Uterus (tissue), 2 donors: ENCODE measurements at regions not wholly inside any gene's neighbourhood (a gene's known extent, or its start where the extent isn't known, plus 50 kb on each side); places are given as distances from the start of the nearest gene placed in this dataset.

Experiments
- POLR2A ChIP-seq, 2 donors: fragments of 450-650 bp; IDR thresholded peaks; one replicate each; pipeline ENCODE4 v1.6.1; 2016; ENCODE audit warnings: antibody characterized with exemption in 2 of 2, mild to moderate bottlenecking in 1 of 2, moderate library complexity in 1 of 2
- TF ChIP-seq, protein P1 (sequence below), 4 experiments: fragments of 200-600 bp in 2 of 4; fragments of 450-650 bp in 2 of 4; sonication (generic) in 2 of 4; IDR thresholded peaks; one replicate each; pipeline ENCODE4 v1.5.1; 2016 to 2019; ENCODE audit warnings: antibody characterized with exemption in 4 of 4, mild to moderate bottlenecking in 2 of 4, moderate library complexity in 1 of 4

DNA sequence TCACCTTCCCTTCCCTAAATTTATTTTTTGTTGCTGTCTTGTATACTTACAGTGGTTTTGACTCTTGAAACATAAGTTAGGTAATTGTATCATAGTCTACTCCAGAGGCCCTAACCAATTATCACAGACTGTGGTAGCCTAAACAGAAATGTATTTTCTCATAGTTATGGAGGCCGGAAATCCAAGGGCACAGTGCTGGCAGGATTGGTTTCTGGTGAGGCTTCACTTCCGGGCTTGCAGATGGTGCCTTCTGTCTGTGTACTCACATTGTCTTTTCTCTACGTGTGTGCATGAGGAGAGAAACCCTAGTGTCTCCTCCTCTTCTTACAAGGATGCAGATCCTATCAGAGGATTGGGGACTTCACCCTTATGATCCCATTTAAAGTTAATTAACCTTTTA is 290.2 kb upstream of the KCNMB2 start:
- TF ChIP-seq, protein P1, sequence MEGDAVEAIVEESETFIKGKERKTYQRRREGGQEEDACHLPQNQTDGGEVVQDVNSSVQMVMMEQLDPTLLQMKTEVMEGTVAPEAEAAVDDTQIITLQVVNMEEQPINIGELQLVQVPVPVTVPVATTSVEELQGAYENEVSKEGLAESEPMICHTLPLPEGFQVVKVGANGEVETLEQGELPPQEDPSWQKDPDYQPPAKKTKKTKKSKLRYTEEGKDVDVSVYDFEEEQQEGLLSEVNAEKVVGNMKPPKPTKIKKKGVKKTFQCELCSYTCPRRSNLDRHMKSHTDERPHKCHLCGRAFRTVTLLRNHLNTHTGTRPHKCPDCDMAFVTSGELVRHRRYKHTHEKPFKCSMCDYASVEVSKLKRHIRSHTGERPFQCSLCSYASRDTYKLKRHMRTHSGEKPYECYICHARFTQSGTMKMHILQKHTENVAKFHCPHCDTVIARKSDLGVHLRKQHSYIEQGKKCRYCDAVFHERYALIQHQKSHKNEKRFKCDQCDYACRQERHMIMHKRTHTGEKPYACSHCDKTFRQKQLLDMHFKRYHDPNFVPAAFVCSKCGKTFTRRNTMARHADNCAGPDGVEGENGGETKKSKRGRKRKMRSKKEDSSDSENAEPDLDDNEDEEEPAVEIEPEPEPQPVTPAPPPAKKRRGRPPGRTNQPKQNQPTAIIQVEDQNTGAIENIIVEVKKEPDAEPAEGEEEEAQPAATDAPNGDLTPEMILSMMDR (IDR thresholded peaks at IDR 0.05) = no peak
- no peak for TF ChIP-seq POLR2A (IDR thresholded peaks at IDR 0.05)
